Adrenal gland (tissue), 5 donors: ENCODE measurements at regions not wholly inside any gene's neighbourhood (a gene's known extent, or its start where the extent isn't known, plus 50 kb on each side); places are given as distances from the start of the nearest gene placed in this dataset.

Source experiments
- POLR2A ChIP-seq, 2 donors: fragments of 450-650 bp; IDR thresholded peaks; one replicate each; pipeline ENCODE4 v1.6.1; 2017; ENCODE audit warnings: antibody characterized with exemption in 2 of 2, mild to moderate bottlenecking in 2 of 2, moderate library complexity in 1 of 2
- TF ChIP-seq, protein P1 (sequence below), 6 experiments: fragments of 450-650 bp in 4 of 6; fragments of 200-600 bp in 2 of 6; sonication (generic) in 1 of 6; IDR thresholded peaks; 1 replicate in 5 of 6; 2 replicates in 1 of 6; pipeline versions ENCODE4 v1.5.1 to v1.8.0; 2016 to 2021; ENCODE audit warnings: antibody characterized with exemption in 6 of 6, mild to moderate bottlenecking in 2 of 6, moderate library complexity in 1 of 6
- donor health status: DM: no; HTN: no; CAD: no.

GRCh38 chrX:2576793-2577192 is 76.0 kb upstream of the DHRSX start:
- TF ChIP-seq POLR2A (IDR thresholded peaks at IDR 0.05) = no peak
- TF ChIP-seq, protein P1, sequence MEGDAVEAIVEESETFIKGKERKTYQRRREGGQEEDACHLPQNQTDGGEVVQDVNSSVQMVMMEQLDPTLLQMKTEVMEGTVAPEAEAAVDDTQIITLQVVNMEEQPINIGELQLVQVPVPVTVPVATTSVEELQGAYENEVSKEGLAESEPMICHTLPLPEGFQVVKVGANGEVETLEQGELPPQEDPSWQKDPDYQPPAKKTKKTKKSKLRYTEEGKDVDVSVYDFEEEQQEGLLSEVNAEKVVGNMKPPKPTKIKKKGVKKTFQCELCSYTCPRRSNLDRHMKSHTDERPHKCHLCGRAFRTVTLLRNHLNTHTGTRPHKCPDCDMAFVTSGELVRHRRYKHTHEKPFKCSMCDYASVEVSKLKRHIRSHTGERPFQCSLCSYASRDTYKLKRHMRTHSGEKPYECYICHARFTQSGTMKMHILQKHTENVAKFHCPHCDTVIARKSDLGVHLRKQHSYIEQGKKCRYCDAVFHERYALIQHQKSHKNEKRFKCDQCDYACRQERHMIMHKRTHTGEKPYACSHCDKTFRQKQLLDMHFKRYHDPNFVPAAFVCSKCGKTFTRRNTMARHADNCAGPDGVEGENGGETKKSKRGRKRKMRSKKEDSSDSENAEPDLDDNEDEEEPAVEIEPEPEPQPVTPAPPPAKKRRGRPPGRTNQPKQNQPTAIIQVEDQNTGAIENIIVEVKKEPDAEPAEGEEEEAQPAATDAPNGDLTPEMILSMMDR (IDR thresholded peaks at IDR 0.05) = no peak
